GM23338 (cell line): ENCODE measurements at regions not wholly inside any gene's neighbourhood (a gene's known extent, or its start where the extent isn't known, plus 50 kb on each side); places are given as distances from the start of the nearest gene placed in this dataset.

Source experiments
- ATAC-seq: fragments of 200-7000 bp; cut with Tn5 transposase; 3 replicates; pipeline ENCODE4 v1.9.1; 2020
- DNase-seq: peaks from one replicate; pipeline ENCODE4 v3.0.0-alpha.2; 2015; ENCODE audit warnings: low spot score
- H2AFZ ChIP-seq: fragments of 200-600 bp; sonication (generic); 2 replicates; pipeline ENCODE4 v1.8.0; 2016; ENCODE audit warnings: antibody characterized with exemption, mild to moderate bottlenecking, moderate library complexity
- H3F3A ChIP-seq: fragments of 200-600 bp; sonication (generic); replicated peaks from 2 replicates; pipeline ENCODE4 v1.8.0; 2017; ENCODE audit warnings: antibody characterized with exemption, mixed run types, low read depth
- H3K27ac ChIP-seq: fragments of 200-600 bp; sonication (generic); 2 replicates; pipeline ENCODE4 v1.6.1; 2016; ENCODE audit warnings: low read depth
- H3K27me3 ChIP-seq: fragments of 200-600 bp; sonication (generic); 2 replicates; pipeline ENCODE4 v1.8.0; 2016; ENCODE audit warnings: mild to moderate bottlenecking, mixed run types, moderate library complexity; ENCODE audit not compliant: insufficient read depth
- H3K36me3 ChIP-seq: fragments of 200-600 bp; sonication (generic); 2 replicates; pipeline ENCODE4 v1.8.0; 2016; ENCODE audit warnings: mild to moderate bottlenecking; ENCODE audit not compliant: insufficient read depth
- H3K4me1 ChIP-seq: fragments of 200-600 bp; sonication (generic); 2 replicates; pipeline ENCODE4 v1.8.0; 2016; ENCODE audit warnings: mild to moderate bottlenecking, moderate library complexity; ENCODE audit not compliant: insufficient read depth
- H3K4me2 ChIP-seq: fragments of 200-600 bp; sonication (generic); 2 replicates; pipeline ENCODE4 v1.7.1; 2017; ENCODE audit warnings: mixed run types
- H3K4me3 ChIP-seq: fragments of 200-600 bp; sonication (generic); 2 replicates; pipeline ENCODE4 v1.6.1; 2016; ENCODE audit warnings: mixed run types
- H3K79me2 ChIP-seq: fragments of 200-600 bp; sonication (generic); replicated peaks from 2 replicates; pipeline ENCODE4 v1.8.0; 2017; ENCODE audit warnings: mild to moderate bottlenecking; ENCODE audit not compliant: insufficient read depth
- H3K9me2 ChIP-seq: fragments of 200-600 bp; sonication (generic); 2 replicates; pipeline ENCODE4 v1.8.0; 2017; ENCODE audit not compliant: insufficient read depth
- H4K20me1 ChIP-seq: fragments of 200-600 bp; sonication (generic); replicated peaks from 2 replicates; pipeline ENCODE4 v1.8.0; 2017; ENCODE audit warnings: mild to moderate bottlenecking; ENCODE audit not compliant: insufficient read depth
- H3K27ac Mint-ChIP-seq: 2 replicates; pipeline ENCODE4 v1.8.0; 2020; ENCODE audit warnings: inconsistent platforms, mild to moderate bottlenecking, moderate library complexity, mixed read lengths
- H3K27me3 Mint-ChIP-seq: 3 replicates; pipeline ENCODE4 v1.8.0; 2022; ENCODE audit warnings: low read depth, mild to moderate bottlenecking, moderate library complexity, mixed read lengths, inconsistent platforms; ENCODE audit not compliant: insufficient read depth, poor library complexity
- H3K36me3 Mint-ChIP-seq: 3 replicates; pipeline ENCODE4 v1.8.0; 2021; ENCODE audit warnings: low read depth, mild to moderate bottlenecking, inconsistent platforms, moderate library complexity, mixed read lengths
- H3K4me1 Mint-ChIP-seq: 3 replicates; pipeline ENCODE4 v1.8.0; 2020; ENCODE audit warnings: mild to moderate bottlenecking, inconsistent platforms, mixed read lengths
- H3K4me3 Mint-ChIP-seq: 3 replicates; pipeline ENCODE4 v1.8.0; 2021; ENCODE audit warnings: moderate library complexity, mild to moderate bottlenecking, inconsistent platforms, mixed read lengths
- H3K9me3 Mint-ChIP-seq: 3 replicates; pipeline ENCODE4 v1.8.0; 2020; ENCODE audit warnings: moderate library complexity, mild to moderate bottlenecking, inconsistent platforms, mixed read lengths
- NANOG ChIP-seq: IDR thresholded peaks from 2 replicates; pipeline ENCODE4 v1.6.1; 2016; ENCODE audit warnings: antibody characterized with exemption, borderline replicate concordance
- STAT1 ChIP-seq: IDR thresholded peaks from one replicate; pipeline ENCODE4 v1.6.1; 2016; ENCODE audit warnings: antibody characterized with exemption; ENCODE audit not compliant: unreplicated experiment
- ZNF462 ChIP-seq: fragments of 250-450 bp; sonication (Bioruptor Pico); IDR thresholded peaks from 2 replicates; pipeline ENCODE4 v1.5.0; 2020; ENCODE audit warnings: mild to moderate bottlenecking, moderate library complexity
- TF ChIP-seq, protein P1 (sequence below): IDR thresholded peaks from 2 replicates; pipeline ENCODE4 v1.6.1; 2016; ENCODE audit warnings: antibody characterized with exemption

GRCh38 chr5:173721601-173722232 lies 105.3 kb upstream of the BOD1 start (continued):
- no peak for TF ChIP-seq ZNF462 (CRISPR knock-in tag)
- TF ChIP-seq, protein P1, sequence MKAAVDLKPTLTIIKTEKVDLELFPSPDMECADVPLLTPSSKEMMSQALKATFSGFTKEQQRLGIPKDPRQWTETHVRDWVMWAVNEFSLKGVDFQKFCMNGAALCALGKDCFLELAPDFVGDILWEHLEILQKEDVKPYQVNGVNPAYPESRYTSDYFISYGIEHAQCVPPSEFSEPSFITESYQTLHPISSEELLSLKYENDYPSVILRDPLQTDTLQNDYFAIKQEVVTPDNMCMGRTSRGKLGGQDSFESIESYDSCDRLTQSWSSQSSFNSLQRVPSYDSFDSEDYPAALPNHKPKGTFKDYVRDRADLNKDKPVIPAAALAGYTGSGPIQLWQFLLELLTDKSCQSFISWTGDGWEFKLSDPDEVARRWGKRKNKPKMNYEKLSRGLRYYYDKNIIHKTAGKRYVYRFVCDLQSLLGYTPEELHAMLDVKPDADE = no peak

- peaks cover 10% of the 10 kb centered on the region for H3K27me3 Mint-ChIP-seq
- Histone ChIP-seq H3F3A (no peaks in the 10 kb centered on the region), H2AFZ (no peak overlapping the region), H3K9me2 (no peaks in the 10 kb centered on the region; the same call in 1 of the 2 replicates), H3K27ac (no peak overlapping the region), H3K4me3 (no peak overlapping the region), H3K4me2 (no peak overlapping the region), H3K79me2 (no peaks in the 10 kb centered on the region; the same call in 1 of the 2 replicates), H4K20me1 (no peaks in the 10 kb centered on the region), H3K27me3 (no peaks in the 10 kb centered on the region), H3K4me1 (peaks cover 14% of the 10 kb centered on the region; the same call in 1 of the 2 replicates), H3K36me3 (no peaks in the 10 kb centered on the region; the same call in 1 of the 2 replicates)
- H3K27ac Mint-ChIP-seq = no peak overlapping the region
- peaks cover 11% of the 10 kb centered on the region; the same call in 1 of the 3 replicates for H3K9me3 Mint-ChIP-seq
- H3K4me3 Mint-ChIP-seq = no peak overlapping the region
- no peak for DNase-seq
- ATAC-seq = no peak
- H3K36me3 Mint-ChIP-seq = peaks cover 22% of the 10 kb centered on the region
- H3K4me1 Mint-ChIP-seq = peaks cover 16% of the 10 kb centered on the region
- no peak for TF ChIP-seq ZNF462 (CRISPR knock-in tag)
- TF ChIP-seq STAT1 = no peak
- TF ChIP-seq, protein P1 = no peak
- no peak for TF ChIP-seq NANOG
Measured at GRCh38 chr5:173726846-173727557, 110.6 kb upstream of the BOD1 start.
